A549 (cell line): ENCODE measurements at regions not wholly inside any gene's neighbourhood (a gene's known extent, or its start where the extent isn't known, plus 50 kb on each side); places are given as distances from the start of the nearest gene placed in this dataset.

ENCODE experiments used
- JUN ChIP-seq, 2 experiments: fragments of >200 bp; sonication (Bioruptor Twin); formaldehyde crosslinking; IDR thresholded peaks; 2 replicates in 1 of 2; 3 replicates in 1 of 2; pipeline ENCODE4 v1.6.1; 2016 to 2017
- RCOR1 ChIP-seq: fragments of 150-350 bp; IDR thresholded peaks from 2 replicates; pipeline ENCODE4 v1.6.1; 2014; ENCODE audit warnings: antibody characterized with exemption, low read length, low read depth
- USF2 ChIP-seq: fragments of 450-650 bp; IDR thresholded peaks from 2 replicates; pipeline ENCODE4 v1.6.1; 2014; ENCODE audit warnings: antibody characterized with exemption
- TF ChIP-seq, protein P1 (sequence below): fragments of >200 bp; sonication (Bioruptor Twin); formaldehyde crosslinking; IDR thresholded peaks from 3 replicates; pipeline ENCODE4 v1.5.1; 2016
- TF ChIP-seq, protein P2 (sequence below): fragments of 200-600 bp; sonication (generic); IDR thresholded peaks from 2 replicates; pipeline ENCODE4 v1.6.1; 2016; ENCODE audit warnings: antibody characterized with exemption, mild to moderate bottlenecking, moderate library complexity

DNA sequence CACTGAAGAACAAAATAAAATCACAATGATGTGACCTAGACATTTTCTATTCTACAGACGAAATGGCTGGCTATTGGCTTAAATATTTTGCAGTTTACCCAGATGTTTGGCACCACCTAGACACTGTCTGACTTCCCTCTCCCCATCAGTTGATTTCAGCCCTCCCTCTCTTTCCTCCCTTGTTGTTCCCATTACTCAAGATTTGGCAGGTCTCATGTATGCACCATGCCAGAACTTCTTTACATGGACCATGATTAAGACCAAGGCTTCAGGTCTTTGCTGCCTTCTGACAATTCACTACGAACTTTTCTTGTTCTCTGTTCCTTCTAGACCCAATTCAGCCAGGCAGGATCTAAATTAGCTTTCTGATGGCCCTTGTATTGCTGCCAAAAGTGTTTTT, 66.6 kb upstream of the GDNF start:
- TF ChIP-seq USF2 (no peak), JUN (IDR thresholded peaks at IDR 0.05) (no peak), RCOR1 (no peak)
- TF ChIP-seq, protein P1, sequence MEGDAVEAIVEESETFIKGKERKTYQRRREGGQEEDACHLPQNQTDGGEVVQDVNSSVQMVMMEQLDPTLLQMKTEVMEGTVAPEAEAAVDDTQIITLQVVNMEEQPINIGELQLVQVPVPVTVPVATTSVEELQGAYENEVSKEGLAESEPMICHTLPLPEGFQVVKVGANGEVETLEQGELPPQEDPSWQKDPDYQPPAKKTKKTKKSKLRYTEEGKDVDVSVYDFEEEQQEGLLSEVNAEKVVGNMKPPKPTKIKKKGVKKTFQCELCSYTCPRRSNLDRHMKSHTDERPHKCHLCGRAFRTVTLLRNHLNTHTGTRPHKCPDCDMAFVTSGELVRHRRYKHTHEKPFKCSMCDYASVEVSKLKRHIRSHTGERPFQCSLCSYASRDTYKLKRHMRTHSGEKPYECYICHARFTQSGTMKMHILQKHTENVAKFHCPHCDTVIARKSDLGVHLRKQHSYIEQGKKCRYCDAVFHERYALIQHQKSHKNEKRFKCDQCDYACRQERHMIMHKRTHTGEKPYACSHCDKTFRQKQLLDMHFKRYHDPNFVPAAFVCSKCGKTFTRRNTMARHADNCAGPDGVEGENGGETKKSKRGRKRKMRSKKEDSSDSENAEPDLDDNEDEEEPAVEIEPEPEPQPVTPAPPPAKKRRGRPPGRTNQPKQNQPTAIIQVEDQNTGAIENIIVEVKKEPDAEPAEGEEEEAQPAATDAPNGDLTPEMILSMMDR = no peak
- TF ChIP-seq, protein P2, sequence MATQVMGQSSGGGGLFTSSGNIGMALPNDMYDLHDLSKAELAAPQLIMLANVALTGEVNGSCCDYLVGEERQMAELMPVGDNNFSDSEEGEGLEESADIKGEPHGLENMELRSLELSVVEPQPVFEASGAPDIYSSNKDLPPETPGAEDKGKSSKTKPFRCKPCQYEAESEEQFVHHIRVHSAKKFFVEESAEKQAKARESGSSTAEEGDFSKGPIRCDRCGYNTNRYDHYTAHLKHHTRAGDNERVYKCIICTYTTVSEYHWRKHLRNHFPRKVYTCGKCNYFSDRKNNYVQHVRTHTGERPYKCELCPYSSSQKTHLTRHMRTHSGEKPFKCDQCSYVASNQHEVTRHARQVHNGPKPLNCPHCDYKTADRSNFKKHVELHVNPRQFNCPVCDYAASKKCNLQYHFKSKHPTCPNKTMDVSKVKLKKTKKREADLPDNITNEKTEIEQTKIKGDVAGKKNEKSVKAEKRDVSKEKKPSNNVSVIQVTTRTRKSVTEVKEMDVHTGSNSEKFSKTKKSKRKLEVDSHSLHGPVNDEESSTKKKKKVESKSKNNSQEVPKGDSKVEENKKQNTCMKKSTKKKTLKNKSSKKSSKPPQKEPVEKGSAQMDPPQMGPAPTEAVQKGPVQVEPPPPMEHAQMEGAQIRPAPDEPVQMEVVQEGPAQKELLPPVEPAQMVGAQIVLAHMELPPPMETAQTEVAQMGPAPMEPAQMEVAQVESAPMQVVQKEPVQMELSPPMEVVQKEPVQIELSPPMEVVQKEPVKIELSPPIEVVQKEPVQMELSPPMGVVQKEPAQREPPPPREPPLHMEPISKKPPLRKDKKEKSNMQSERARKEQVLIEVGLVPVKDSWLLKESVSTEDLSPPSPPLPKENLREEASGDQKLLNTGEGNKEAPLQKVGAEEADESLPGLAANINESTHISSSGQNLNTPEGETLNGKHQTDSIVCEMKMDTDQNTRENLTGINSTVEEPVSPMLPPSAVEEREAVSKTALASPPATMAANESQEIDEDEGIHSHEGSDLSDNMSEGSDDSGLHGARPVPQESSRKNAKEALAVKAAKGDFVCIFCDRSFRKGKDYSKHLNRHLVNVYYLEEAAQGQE = no peak
